Lung (tissue), 11 donors: ENCODE measurements at regions not wholly inside any gene's neighbourhood (a gene's known extent, or its start where the extent isn't known, plus 50 kb on each side); places are given as distances from the start of the nearest gene placed in this dataset.

ENCODE experiments used
- ATAC-seq: fragments of 200-7000 bp; cut with Tn5 transposase; one replicate; pipeline ENCODE4 v1.9.1; 2020; ENCODE audit warnings: moderate number of reproducible peaks; ENCODE audit not compliant: insufficient read depth, low FRiP score
- DNase-seq, 3 donors: peaks; one replicate each; pipeline ENCODE4 v3.0.0-alpha.2; 2013 to 2017
- H3K27ac ChIP-seq, 2 donors: one replicate each; pipeline ENCODE4 v1.5.1; 2013; ENCODE audit warnings: mild to moderate bottlenecking in 2 of 2, moderate library complexity in 2 of 2, control low read depth in 1 of 2, inconsistent platforms in 1 of 2, low read depth in 1 of 2, low read length in 1 of 2
- H3K27me3 ChIP-seq, 3 donors: one replicate each; pipeline ENCODE4 v1.5.1; 2013; ENCODE audit warnings: low read length in 2 of 3; ENCODE audit not compliant: control insufficient read depth in 3 of 3, insufficient read depth in 3 of 3
- H3K36me3 ChIP-seq, 4 donors: one replicate each; pipeline ENCODE4 v1.5.1; 2013; ENCODE audit warnings: low read length in 4 of 4, mild to moderate bottlenecking in 1 of 4, moderate library complexity in 1 of 4; ENCODE audit not compliant: control insufficient read depth in 4 of 4, insufficient read depth in 4 of 4
- H3K4me1 ChIP-seq, 5 donors: one replicate each; pipeline ENCODE4 v1.5.1; 2013; ENCODE audit warnings: low read length in 5 of 5, mild to moderate bottlenecking in 2 of 5, moderate library complexity in 1 of 5; ENCODE audit not compliant: control insufficient read depth in 5 of 5, insufficient read depth in 5 of 5
- H3K4me3 ChIP-seq: one replicate; pipeline ENCODE4 v1.5.1; 2013; ENCODE audit warnings: mild to moderate bottlenecking, control low read depth, moderate library complexity
- H3K9ac ChIP-seq, 2 donors: one replicate each; pipeline ENCODE4 v1.5.1; 2013; ENCODE audit warnings: low read length in 2 of 2, control low read depth in 1 of 2; ENCODE audit not compliant: insufficient read depth in 1 of 2
- H3K9me3 ChIP-seq, 4 donors: one replicate each; pipeline ENCODE4 v1.5.1; 2013; ENCODE audit warnings: low read length in 3 of 4, mild to moderate bottlenecking in 1 of 4, moderate library complexity in 1 of 4; ENCODE audit not compliant: control insufficient read depth in 4 of 4, insufficient read depth in 3 of 4
- WGBS, 2 donors: extraction: QIAGEN DNeasy Blood & Tissue Kit; methylation state at CpG; one replicate each; pipeline ENCODE4 v1.1.7; 2013; 5-methylcytosine and 5-hydroxymethylcytosine counted together
- TF ChIP-seq, protein P1 (sequence below): IDR thresholded peaks from 2 replicates; pipeline ENCODE4 v1.5.1; 2012; ENCODE audit warnings: mild to moderate bottlenecking; ENCODE audit errors: control extremely low read depth, extremely low read depth
- donor health status: control.
- donor health status: control.
- donor health status: Bipolar disorder and iron deficiency.
- donor health status: healthy.
- donor health status: DM: yes; HTN: yes; CAD: no.

DNA sequence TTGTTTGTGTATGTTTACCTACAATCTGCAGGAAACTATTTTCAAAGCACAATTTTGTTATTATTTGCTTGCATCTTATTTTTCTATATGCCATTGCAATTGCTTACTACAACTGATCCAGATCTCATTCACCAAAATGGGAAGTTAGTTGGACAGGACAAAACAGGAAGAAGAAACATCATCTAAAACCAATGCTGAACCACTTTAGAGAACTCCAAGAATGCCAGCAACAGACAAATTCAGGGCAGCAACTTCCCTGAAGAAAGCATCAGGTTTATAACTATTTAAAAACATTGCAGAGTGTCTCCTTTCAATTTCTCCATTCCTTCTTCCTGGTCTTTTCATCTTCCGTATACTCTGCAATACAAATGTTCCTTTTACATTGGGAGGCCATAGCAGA is 82.4 kb upstream of the SMYD2 start:
- 65 to 70% methylated on average over 1 of the region's 1 CpG for WGBS, 2 donors
- H3K9me3 ChIP-seq: no peaks in the 10 kb centered on the region
- DNase-seq (no peak), ATAC-seq (no peak)
- TF ChIP-seq, protein P1, sequence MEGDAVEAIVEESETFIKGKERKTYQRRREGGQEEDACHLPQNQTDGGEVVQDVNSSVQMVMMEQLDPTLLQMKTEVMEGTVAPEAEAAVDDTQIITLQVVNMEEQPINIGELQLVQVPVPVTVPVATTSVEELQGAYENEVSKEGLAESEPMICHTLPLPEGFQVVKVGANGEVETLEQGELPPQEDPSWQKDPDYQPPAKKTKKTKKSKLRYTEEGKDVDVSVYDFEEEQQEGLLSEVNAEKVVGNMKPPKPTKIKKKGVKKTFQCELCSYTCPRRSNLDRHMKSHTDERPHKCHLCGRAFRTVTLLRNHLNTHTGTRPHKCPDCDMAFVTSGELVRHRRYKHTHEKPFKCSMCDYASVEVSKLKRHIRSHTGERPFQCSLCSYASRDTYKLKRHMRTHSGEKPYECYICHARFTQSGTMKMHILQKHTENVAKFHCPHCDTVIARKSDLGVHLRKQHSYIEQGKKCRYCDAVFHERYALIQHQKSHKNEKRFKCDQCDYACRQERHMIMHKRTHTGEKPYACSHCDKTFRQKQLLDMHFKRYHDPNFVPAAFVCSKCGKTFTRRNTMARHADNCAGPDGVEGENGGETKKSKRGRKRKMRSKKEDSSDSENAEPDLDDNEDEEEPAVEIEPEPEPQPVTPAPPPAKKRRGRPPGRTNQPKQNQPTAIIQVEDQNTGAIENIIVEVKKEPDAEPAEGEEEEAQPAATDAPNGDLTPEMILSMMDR: no peak
- H3K4me3 ChIP-seq: no peak overlapping the region
- no peak overlapping the region for H3K9ac ChIP-seq
- H3K27ac ChIP-seq: no peak overlapping the region
- no peaks in the 10 kb centered on the region for H3K36me3 ChIP-seq
- peaks cover 0 to 3% (median 0%) of the 10 kb centered on the region in 3 donors for H3K27me3 ChIP-seq
- no peaks in the 10 kb centered on the region for H3K4me1 ChIP-seq

DNA sequence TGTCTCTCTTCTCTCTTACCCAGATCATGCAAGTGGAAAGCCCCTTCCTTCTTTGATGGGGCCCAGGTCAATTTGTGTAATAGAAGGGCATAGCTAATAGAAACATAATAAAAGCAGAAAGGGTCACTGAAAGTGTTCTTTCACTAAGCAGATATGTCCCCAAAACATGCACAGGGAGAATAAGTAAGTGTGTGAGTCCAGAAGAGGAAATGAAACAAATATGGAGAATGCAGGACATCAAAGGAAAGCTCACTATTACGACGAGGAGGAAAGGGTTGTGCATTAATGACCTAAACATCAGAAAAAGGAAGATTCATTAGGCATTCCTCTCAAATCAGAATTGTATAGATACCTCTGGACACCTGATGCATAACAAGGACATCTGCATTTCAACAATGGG is 81.4 kb upstream of the SMYD2 start:
- Histone ChIP-seq H3K27ac (no peak overlapping the region), H3K9ac (no peak overlapping the region), H3K4me3 (no peak overlapping the region), H3K36me3 (no peaks in the 10 kb centered on the region), H3K9me3 (no peaks in the 10 kb centered on the region), H3K27me3 (peaks cover 0 to 2% (median 0%) of the 10 kb centered on the region in 3 donors), H3K4me1 (no peaks in the 10 kb centered on the region)
- no peak for DNase-seq
- ATAC-seq: no peak
- TF ChIP-seq, protein P1: no peak
- 51 to 53% methylated on average over 2 of the region's 2 CpGs for WGBS, 2 donors

DNA sequence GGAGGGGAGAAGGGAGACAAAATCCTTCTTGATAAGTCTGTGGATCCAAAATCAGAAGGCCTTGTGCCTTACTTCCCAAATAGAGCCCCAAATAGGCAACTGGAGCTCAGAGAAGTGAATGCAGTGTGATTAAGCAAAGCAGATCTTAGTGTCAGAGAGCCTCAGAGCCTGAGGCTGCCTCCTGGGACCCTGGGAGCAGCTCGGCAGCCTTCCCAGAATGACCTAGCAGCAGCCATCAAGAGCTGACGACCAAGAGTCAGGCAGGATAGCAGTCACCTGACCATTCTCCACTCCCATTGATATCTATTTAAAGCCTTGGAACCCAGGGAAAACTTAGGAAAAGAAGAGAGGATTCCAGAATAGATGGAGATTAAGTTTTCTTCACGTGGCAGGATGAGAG is 78.0 kb upstream of the SMYD2 start:
- no peak for ATAC-seq
- 78 to 94% methylated on average over 3 of the region's 3 CpGs for WGBS, 2 donors

DNA sequence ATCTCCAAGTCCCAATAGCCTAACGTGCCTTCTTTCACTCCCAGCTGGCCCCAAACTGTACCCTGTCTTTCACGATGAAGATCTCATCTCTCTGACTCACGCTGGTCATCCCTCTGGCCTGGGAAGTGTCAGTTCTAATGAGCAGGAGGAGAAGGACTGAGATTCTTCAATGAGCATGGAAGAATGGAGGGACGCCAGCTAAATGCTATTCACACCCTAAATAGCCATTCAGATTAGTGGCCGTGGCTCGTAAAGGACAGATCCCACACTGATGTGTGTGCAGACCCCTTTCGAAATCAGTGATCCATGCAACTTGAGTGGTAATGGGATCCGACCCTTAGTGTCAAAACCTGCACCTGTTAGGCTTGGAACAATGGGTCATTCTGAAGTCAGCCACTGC is 75.9 kb upstream of the SMYD2 start:
- ATAC-seq: no peak
- no peaks in the 10 kb centered on the region for H3K9me3 ChIP-seq
- no peak for DNase-seq
- TF ChIP-seq, protein P1: no peak
- H3K36me3 ChIP-seq: no peaks in the 10 kb centered on the region
- WGBS, 2 donors: 82 to 83% methylated on average over 8 of the region's 8 CpGs
- no peaks in the 10 kb centered on the region for H3K27me3 ChIP-seq
- no peaks in the 10 kb centered on the region for H3K4me1 ChIP-seq
- no peak overlapping the region for H3K9ac ChIP-seq
- no peak overlapping the region for H3K4me3 ChIP-seq
- no peak overlapping the region for H3K27ac ChIP-seq

More for the DNA sequence above, 78.0 kb upstream of the SMYD2 start:
- Histone ChIP-seq H3K9me3 (no peaks in the 10 kb centered on the region), H3K4me3 (no peak overlapping the region), H3K27me3 (no peaks in the 10 kb centered on the region), H3K9ac (no peak overlapping the region), H3K27ac (no peak overlapping the region), H3K36me3 (no peaks in the 10 kb centered on the region), H3K4me1 (no peaks in the 10 kb centered on the region)
- no peak for DNase-seq
- TF ChIP-seq, protein P1: no peak
